NCI-H1048 (cell line): ENCODE measurements at regions not wholly inside any gene's neighbourhood (a gene's known extent, or its start where the extent isn't known, plus 50 kb on each side); places are given as distances from the start of the nearest gene placed in this dataset.

ENCODE experiments used
- DNase-seq: peaks from one replicate; lab custom pipeline; 2025; lab: John Stamatoyannopoulos, UW

- DNase-seq: no peak
Observed at GRCh38 chr2:56444339-56444738, 260.5 kb downstream of the CCDC85A start.

DNA sequence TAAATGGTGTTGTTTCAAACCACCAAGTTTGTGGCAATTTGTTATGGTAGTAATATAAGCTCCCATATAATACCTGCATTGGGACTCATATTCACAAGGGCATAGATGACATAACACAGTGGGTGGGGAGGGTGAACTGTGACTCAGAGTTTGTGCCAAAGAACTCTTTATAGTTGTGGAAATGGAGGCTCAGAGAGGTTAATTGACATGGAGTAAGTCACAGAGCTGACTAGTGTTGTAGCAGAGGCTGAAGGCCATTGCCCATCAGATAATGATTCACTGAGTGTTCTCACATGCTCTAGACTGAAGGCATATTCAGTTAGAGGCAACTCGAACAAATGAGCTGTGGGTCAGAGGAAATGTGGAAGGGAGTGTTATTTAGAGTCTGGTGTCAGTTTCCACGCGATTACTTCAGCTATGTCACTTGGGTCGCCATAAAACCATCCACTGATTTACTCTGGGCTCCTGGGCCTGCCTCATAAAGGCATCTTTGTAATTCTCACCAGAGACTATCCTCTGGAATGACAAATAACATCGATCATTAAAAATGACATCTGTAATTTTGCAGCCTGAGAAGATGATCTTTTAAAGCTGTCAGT, 264.7 kb downstream of the CCDC85A start:
- DNase-seq: no peak

DNA sequence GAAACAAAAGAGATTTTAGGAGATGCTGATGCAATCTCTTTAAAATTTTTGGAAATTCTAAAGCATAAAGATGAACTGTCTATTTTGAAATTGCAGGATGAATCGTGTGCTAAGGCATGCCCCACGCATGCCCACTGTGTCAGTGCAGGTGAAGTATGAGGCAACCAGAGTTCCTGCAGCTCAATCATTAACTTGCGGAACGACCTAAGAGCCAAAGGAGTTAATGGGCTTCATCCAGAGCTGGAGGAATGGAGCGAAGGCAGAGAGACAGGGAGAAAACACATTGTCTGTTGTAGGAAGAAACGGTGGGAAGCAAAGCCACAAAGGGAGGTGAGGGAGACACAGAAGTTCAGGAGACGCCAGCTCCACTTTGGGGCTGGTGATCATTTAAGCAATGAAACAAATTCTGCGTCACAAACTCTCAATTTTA, 265.2 kb downstream of the CCDC85A start:
- no peak for DNase-seq

DNA sequence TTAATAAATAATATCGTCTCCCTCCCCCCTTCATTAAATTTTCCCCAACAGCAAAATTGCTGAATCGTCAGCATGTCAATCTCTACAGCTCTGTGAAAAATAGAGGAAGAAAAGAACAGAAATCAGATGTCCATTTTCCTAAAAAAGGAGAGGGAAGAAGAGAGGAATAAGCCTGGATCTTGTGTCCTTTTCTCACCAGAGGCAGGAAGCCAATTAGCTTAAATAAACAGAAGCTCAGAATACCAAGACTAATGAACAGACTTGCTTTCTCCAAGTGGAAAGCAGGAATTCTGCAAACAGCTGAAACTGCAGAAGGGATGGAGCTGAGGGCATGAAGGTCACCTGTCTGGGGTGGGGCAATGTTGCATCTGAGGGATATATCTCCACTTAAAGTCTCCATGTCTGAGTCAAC, 265.7 kb downstream of the CCDC85A start:
- no peak for DNase-seq

- no peak for DNase-seq
Observed at GRCh38 chr2:56450047-56450446, 266.3 kb downstream of the CCDC85A start.

GRCh38 chr2:56450772-56451171, 267.0 kb downstream of the CCDC85A start:
- no peak for DNase-seq

DNA sequence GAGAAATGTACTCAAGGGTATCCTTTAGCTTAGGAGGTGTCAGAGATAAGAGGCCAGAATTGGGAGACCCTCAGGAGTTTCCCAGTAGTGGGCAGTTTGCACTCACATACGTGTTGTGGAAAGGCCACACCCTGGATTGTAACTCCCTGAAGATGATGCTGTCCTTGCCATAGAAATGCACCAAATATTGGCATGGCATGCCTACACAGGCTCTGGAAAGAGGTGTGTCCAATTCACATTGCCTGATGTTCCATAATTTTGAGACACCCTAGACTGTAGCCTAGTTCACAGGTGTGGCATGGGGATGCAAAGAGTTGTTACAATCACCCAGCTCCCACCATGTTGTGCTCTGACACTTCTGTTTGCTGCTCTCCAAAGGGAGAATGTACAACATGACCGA, 271.9 kb downstream of the CCDC85A start:
- no peak for DNase-seq

DNA sequence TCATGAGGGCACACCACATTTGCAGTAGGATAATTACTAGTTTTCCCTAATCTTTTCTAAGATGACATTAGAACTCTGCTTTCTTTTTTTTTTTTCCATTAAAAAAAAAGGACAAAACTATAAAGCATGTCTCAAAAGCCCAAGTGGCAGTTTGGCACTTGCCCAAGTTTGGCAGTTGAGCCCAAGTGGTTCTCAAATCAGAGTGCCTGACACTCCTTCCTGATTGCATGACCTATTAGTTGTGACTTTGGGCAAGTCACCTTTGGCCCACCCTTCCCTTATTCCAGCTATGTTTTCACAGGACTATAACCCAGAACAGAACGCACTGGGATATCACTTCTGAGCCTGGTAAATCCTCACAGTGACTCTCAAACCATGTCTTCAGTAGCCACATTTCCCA, 273.0 kb downstream of the CCDC85A start:
- DNase-seq: no peak

GRCh38 chr2:56460508-56460907, 276.7 kb downstream of the CCDC85A start:
- no peak for DNase-seq

DNA sequence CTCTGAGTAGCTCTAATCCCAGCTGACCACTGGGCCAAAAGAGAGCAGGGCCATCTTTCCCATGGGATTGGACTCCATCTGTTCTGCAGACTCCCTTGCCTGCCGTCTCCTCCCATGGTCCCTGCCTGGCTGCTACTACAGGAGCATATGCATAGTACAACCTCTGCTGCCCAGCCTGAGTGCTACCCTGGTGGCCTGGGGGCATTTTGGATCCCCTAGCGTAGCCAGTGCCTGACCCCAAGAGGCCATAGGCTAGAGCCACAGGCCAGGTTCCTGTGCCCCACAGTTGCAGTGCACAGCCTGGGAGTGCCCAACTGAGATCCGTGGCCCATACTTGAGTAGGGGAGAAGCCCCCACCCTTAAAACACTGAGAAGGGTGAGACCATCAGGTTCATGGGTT, 280.3 kb downstream of the CCDC85A start:
- no peak for DNase-seq

DNA sequence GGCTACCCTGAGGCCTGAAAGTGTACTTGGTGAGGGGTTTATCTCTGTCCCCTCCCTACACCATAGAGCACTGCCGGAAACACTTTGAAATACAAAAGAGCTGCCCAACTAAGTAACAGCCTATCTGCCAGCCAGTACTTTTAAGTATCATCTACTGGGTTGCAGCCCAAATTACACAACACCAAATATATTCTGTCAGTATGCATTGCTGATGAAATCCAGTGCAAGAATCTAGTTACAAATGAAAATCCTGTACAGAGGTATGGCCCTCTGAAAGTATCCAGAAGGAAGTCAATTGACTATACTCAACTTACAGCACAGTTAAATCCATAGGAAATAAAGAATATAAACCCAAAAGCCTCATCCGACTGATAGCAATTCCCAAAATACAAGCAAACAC, 280.8 kb downstream of the CCDC85A start:
- DNase-seq: no peak

DNA sequence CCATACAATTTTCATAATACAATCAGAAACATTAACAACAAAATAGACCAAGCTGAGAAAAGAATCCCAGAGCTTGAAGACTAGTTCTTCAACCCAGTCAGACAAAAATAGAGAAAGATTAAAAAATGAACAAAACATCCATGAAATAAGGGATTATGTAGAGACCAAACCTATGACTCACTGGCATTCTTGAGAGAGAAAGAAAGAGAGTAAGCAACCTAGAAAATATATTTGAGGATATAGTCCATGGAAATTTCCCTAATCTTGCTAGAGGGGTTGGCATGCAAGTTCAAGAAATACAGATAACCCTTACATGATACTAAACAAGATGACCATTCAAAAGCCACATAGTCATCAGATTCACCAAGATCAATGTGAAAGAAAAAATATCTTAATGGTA, 281.7 kb downstream of the CCDC85A start:
- no peak for DNase-seq

GRCh38 chr2:56473524-56473923, 289.7 kb downstream of the CCDC85A start:
- DNase-seq: no peak

DNA sequence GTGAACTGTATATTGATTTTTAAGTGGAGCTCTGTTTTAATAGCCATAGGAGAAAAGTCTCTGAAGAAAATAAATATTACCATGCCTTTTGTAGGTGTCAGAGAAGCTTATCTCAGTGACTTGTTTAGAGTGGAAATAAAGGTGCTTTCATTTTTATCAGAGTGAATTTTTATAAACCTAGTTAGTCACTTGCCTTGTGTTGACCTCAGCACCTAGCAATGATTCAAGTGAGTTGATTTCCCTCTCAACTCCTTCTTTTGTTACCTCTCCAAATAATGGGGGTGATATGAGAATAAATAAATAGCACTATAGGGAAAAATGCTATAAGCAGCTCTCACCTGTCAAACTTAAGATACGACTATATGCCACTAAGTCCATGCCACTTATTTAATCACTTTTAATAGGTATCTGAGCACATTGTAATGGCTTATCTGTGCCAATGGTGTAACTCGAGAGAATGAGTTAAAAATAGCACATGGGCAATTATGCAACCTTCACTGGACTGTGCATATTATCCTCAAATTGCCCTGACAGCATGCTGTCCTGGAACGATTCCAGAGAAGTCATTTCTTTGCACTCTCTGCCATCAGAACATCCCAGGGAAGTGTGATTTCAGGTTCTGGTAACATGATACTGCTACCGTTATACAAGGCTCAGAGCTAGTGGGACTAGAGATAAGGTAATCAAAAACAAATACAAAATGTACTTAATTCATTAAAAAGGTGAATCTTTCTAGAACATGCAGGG, 290.8 kb downstream of the CCDC85A start:
- peak; percentile 5 for DNase-seq

GRCh38 chr2:56475191-56475590, 291.4 kb downstream of the CCDC85A start:
- DNase-seq: no peak

- DNase-seq: no peak
Observed at GRCh38 chr2:56476509-56477071, 292.8 kb downstream of the CCDC85A start.

DNA sequence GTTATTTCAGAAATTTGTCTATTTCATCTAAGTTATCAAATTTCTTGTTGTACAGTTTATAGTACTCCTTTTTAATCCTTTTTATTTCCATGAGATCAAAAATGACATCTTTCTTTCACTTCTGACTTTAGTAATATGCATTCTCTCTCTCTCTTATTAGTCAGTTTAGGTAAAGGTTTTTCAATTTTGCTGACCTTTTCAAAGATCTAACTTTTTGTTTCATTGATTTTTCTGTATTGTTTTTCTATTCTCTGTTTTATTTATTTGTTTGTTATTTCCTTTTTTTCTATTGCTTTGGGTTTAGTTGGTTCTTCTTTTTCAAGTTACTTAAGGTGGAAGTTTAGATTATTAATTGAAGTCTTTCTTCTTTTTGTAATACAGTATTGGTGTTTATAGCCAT, 294.2 kb downstream of the CCDC85A start:
- DNase-seq: no peak

DNA sequence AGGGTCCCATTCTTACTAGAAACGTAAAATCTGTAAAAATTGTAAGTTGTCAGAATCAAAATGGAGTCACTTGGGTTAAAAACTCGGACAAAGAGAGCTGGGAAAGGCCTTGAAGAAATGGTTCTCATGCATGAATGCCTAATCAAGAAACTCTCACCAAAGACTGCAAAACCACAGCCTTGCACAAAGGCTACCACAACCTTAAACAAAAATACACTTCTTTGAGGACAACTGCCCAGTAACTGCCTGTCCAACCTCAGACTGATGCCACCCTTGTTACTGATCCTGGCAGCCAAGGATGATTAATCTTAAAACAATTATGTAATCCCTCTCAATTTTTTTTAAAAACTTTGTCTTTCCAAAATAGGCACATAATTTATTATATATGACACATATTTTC, 299.3 kb downstream of the CCDC85A start:
- DNase-seq: no peak

- DNase-seq: no peak
Observed at GRCh38 chr2:56484906-56485305, 301.1 kb downstream of the CCDC85A start.

DNA sequence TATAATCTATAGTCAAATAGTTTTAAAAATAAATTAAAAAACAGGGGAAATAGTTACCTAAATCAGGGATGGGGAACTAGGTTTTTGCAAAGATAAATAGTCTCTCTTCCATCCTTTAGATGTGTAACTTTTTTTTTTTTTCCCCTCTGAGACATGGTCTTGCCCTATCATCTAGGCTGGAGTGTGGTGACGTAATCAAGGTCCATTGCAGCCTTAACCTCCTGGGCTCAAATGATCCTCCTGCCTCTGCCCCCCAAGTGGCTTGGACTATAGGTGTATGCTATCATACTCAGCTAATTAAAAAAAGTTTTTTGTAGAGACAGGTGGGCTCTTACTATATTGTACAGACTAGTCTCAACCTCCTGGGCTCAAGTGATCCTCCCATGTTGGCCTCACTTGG, 316.5 kb downstream of the CCDC85A start:
- DNase-seq: no peak

DNA sequence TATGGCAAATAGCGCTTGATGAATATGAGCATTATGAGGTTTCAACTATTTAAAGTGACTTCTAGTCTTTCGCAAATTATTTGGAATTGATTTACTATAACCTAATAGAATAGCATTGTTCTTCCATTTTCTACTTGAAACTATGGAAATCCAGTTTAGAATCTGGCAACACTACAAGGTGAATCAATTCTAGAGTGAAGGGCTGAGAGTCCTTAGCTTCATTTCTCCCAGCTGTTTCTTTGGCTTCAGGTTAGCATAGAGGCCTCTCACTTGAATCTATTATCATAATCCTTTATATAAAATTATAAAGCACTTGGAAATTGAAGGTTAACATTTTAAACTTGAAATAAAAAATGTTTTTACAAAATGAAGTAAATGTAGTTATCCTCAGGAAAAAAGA, 318.8 kb downstream of the CCDC85A start:
- no peak for DNase-seq

DNA sequence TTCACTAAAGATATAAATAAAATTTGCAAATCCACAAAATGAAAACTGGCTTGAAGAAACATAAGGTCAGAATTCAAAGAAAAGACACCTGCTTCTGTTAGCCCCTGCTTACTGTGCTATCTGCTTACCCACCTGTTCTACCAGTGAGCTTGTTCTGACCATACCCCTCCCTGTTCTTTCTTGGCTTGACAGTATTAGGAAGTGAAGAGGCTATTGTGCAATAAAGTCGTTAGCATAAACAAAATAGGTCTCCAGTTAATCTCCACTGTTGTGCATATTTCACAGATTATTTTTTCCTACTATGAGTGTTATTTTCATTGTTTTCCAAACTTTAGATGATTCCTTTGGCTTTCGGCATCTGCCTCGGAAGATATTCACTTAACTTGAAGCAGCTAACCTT, 322.1 kb downstream of the CCDC85A start:
- DNase-seq: no peak

DNA sequence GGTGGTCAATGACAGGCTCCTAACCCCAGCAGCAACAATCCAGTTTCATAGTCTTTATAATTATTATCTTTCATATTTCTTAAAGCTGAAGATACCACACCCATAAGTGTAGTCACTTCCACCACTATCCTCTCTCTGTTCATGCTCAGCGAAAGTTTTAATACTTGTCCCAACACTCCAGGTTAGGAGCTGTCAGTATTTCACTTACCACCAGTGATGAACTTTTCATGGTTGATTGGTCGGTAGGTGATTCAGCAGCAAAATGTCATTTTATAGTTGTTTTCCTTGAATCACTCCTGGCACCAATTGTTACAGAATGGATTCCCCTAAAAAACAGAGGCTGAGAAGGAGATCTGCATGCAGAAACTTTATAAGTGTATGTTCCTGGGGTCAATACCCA, 324.9 kb downstream of the CCDC85A start:
- DNase-seq: no peak

DNA sequence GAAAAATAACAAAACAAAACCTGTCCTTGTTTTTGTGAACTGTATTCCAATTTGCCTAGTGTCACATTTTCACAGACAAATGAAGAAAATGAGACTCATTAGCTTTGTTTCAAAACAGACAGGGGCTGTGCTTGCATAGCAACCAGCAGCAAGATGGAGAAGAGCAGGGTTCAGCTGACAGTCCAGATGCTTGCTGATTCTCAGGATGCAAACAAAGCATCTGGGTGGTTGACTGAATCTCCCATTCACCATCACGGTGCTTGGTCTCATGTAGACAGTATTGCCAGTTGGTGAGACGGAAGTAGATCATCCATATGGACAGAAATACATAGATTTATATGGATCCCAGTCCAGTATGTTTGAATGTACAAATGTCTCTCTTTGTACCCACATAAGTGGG, 326.8 kb downstream of the CCDC85A start:
- no peak for DNase-seq
